Karpas-422 (cell line): ENCODE measurements at regions not wholly inside any gene's neighbourhood (a gene's known extent, or its start where the extent isn't known, plus 50 kb on each side); places are given as distances from the start of the nearest gene placed in this dataset.

Experiments used
- DNase-seq: peaks from one replicate; pipeline ENCODE4 v3.0.0-alpha.2; 2015
- H2AFZ ChIP-seq: fragments of 200-600 bp; sonication (generic); 2 replicates; pipeline ENCODE4 v1.6.1; 2014; ENCODE audit warnings: antibody characterized with exemption, low read length, mixed read lengths
- H3K27ac ChIP-seq: fragments of 200-600 bp; sonication (generic); 2 replicates; pipeline ENCODE4 v1.5.1; 2014; ENCODE audit warnings: mild to moderate bottlenecking, low read length, moderate library complexity
- H3K27me3 ChIP-seq: fragments of 200-600 bp; sonication (generic); 2 replicates; pipeline ENCODE4 v1.6.1; 2014; ENCODE audit warnings: low read length, mixed read lengths
- H3K36me3 ChIP-seq: fragments of 200-600 bp; sonication (generic); 2 replicates; pipeline ENCODE4 v1.6.1; 2014; ENCODE audit warnings: low read length, mixed read lengths; ENCODE audit not compliant: insufficient read depth
- H3K4me1 ChIP-seq: fragments of 200-600 bp; sonication (generic); 2 replicates; pipeline ENCODE4 v1.6.1; 2014; ENCODE audit warnings: mild to moderate bottlenecking, low read length, mixed read lengths
- H3K4me2 ChIP-seq: fragments of 200-600 bp; sonication (generic); 2 replicates; pipeline ENCODE4 v1.6.1; 2014; ENCODE audit warnings: low read length, low read depth, mild to moderate bottlenecking; ENCODE audit not compliant: poor library complexity, severe bottlenecking
- H3K4me3 ChIP-seq: fragments of 200-600 bp; sonication (generic); 2 replicates; pipeline ENCODE4 v1.5.1; 2014; ENCODE audit warnings: mild to moderate bottlenecking, antibody characterized with exemption, low read length, mixed read lengths
- H3K79me2 ChIP-seq: fragments of 200-600 bp; sonication (generic); 2 replicates; pipeline ENCODE4 v1.6.1; 2014; ENCODE audit warnings: mild to moderate bottlenecking, low read length, mixed read lengths
- H3K9ac ChIP-seq: fragments of 200-600 bp; sonication (generic); 2 replicates; pipeline ENCODE4 v1.6.0; 2014; ENCODE audit warnings: low read length
- H3K9me2 ChIP-seq: fragments of 200-600 bp; sonication (generic), shearing (Covaris generic); replicated peaks from 2 replicates; pipeline ENCODE4 v1.6.0; 2014; ENCODE audit warnings: mild to moderate bottlenecking, low read length, moderate library complexity; ENCODE audit not compliant: insufficient read depth
- H3K9me3 ChIP-seq: fragments of 300-700, 200-600 bp; sonication (generic); 2 replicates; pipeline ENCODE4 v1.6.1; 2014; ENCODE audit warnings: low read length, mixed read lengths
- H4K20me1 ChIP-seq: fragments of 200-600 bp; sonication (generic); 2 replicates; pipeline ENCODE4 v1.6.1; 2014; ENCODE audit warnings: mild to moderate bottlenecking, antibody characterized with exemption, low read length, low read depth; ENCODE audit not compliant: insufficient read depth

DNA sequence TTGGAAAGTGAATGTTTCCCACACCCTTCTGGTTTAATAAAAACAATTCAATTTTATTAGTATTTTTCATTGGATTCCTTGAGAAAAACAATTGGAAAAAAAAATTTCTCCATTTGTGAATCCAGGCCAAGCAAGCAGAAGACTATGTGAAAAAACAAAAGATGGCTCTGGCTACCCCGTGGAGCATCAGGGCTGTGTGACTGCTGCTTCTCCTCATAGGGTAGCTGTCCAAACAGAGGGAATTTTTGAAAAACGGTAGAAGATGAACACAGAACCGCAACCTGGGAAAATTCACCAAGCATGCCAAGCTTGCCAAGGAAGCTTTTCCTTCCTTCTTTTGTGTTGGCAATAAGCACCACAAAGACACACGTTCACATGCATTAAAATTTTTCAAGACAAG is 71.3 kb upstream of the ACVR2A start:
- Histone ChIP-seq H3K4me2 (no peak overlapping the region), H3K4me1 (no peaks in the 10 kb centered on the region), H3K4me3 (no peak overlapping the region), H3K9me3 (no peaks in the 10 kb centered on the region), H3K9ac (no peak overlapping the region), H4K20me1 (no peaks in the 10 kb centered on the region), H2AFZ (no peak overlapping the region), H3K79me2 (no peaks in the 10 kb centered on the region), H3K27me3 (no peaks in the 10 kb centered on the region), H3K9me2 (no peaks in the 10 kb centered on the region), H3K36me3 (no peaks in the 10 kb centered on the region), H3K27ac (no peak overlapping the region)
- no peak for DNase-seq

DNA sequence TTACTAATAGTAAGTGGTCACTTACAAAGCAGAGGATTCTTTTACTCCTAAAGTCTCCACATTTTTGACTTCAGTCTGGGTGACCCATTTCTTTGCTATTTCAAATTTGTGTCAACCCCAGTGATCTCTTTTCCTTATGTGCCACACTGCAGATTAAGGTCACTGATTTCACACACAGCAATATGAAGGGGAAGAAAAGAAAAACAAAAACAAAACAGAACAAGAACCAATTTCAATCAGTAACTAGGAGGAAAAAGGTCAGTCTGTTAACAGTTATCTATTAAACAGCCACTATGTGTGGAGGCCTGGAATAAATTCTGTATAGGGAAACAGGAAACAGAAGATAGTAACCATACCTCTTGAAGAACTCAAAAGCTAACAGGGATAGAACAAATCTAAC is 72.0 kb upstream of the ACVR2A start:
- no peaks in the 10 kb centered on the region for H3K4me1 ChIP-seq
- no peak overlapping the region for H3K4me2 ChIP-seq
- H2AFZ ChIP-seq = no peak overlapping the region
- H3K36me3 ChIP-seq = no peaks in the 10 kb centered on the region
- no peaks in the 10 kb centered on the region for H3K79me2 ChIP-seq
- no peak overlapping the region for H3K4me3 ChIP-seq
- no peaks in the 10 kb centered on the region for H4K20me1 ChIP-seq
- H3K27me3 ChIP-seq = no peaks in the 10 kb centered on the region
- H3K9me3 ChIP-seq = no peaks in the 10 kb centered on the region
- DNase-seq = no peak
- no peak overlapping the region for H3K27ac ChIP-seq
- no peaks in the 10 kb centered on the region for H3K9me2 ChIP-seq
- H3K9ac ChIP-seq = no peak overlapping the region

DNA sequence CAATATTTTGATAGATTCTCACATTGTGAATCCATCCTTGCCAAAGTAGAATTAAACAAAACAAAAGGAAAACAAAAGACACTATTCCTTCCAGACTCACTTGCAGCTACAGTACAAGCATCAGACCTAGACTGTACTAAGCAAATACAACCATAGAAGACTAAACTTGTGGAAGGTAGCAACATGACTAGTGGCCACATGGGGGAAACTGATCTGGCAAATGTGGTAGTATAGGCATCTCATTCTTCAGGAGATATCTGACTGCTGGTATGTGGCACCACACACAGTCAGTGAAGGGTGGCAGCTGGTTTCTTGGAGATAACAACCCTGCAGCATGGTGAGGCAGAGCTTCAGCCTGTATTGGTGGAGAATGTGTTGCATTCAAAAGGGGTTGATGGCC is 81.0 kb upstream of the ACVR2A start:
- no peaks in the 10 kb centered on the region for H3K27me3 ChIP-seq
- H3K27ac ChIP-seq = no peak overlapping the region
- no peaks in the 10 kb centered on the region for H3K9me3 ChIP-seq
- H3K9me2 ChIP-seq = no peaks in the 10 kb centered on the region
- H3K4me3 ChIP-seq = no peak overlapping the region
- H3K4me1 ChIP-seq = no peaks in the 10 kb centered on the region
- DNase-seq = no peak
- H3K4me2 ChIP-seq = no peak overlapping the region
- no peaks in the 10 kb centered on the region for H3K79me2 ChIP-seq
- no peak overlapping the region for H3K9ac ChIP-seq
- H3K36me3 ChIP-seq = no peaks in the 10 kb centered on the region
- no peak overlapping the region for H2AFZ ChIP-seq
- H4K20me1 ChIP-seq = no peaks in the 10 kb centered on the region

DNA sequence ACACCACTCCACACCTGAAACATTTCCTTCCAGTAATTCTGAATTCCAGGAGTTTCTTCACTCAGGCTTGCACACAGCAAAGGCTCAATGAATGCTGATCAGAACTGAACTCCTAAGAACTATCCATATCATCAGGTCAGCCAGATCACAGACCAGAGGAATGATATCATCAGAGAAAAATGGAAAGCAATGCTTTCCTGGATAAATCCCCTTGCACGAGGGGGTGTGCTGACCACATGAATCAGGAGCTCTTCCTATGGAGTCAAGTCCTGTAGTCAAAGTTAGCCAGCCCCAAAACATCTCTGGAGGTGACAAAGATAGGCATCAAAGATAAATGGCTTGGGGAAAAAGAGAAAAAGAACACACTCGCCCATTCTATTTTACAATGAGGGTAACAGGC is 83.8 kb upstream of the ACVR2A start:
- H3K27ac ChIP-seq = no peak overlapping the region
- DNase-seq = no peak
- no peaks in the 10 kb centered on the region for H3K36me3 ChIP-seq
- no peak overlapping the region for H3K4me2 ChIP-seq
- H3K27me3 ChIP-seq = no peaks in the 10 kb centered on the region
- no peak overlapping the region for H3K9ac ChIP-seq
- no peak overlapping the region for H3K4me3 ChIP-seq
- H3K9me3 ChIP-seq = no peaks in the 10 kb centered on the region
- H2AFZ ChIP-seq = no peak overlapping the region
- no peaks in the 10 kb centered on the region for H3K9me2 ChIP-seq
- no peaks in the 10 kb centered on the region for H3K79me2 ChIP-seq
- H3K4me1 ChIP-seq = no peaks in the 10 kb centered on the region
- no peaks in the 10 kb centered on the region for H4K20me1 ChIP-seq

DNA sequence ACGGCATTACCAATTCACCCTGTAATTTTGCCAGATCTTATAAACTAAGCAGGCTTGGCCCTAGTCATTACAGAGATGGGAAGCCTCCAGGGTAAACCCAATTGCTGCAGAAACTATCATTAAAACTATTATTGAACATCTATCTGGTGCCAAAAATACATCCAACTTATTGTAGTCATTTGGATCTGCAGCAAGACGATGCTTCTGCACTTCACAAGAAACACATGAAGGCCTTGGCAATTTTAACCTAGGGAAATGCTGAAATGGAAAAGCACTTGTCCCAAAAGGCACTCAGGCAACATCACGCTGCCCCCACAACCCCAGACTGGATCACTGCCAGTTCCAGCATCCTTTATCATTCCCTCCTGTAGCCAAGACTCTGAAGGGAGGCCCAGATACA is 85.3 kb upstream of the ACVR2A start:
- no peak for DNase-seq
- no peak overlapping the region for H3K4me3 ChIP-seq
- no peaks in the 10 kb centered on the region for H3K79me2 ChIP-seq
- H3K9ac ChIP-seq = no peak overlapping the region
- H2AFZ ChIP-seq = no peak overlapping the region
- H3K36me3 ChIP-seq = no peaks in the 10 kb centered on the region
- no peaks in the 10 kb centered on the region for H3K27me3 ChIP-seq
- no peak overlapping the region for H3K27ac ChIP-seq
- no peaks in the 10 kb centered on the region for H4K20me1 ChIP-seq
- no peaks in the 10 kb centered on the region for H3K9me3 ChIP-seq
- H3K9me2 ChIP-seq = no peaks in the 10 kb centered on the region
- H3K4me2 ChIP-seq = no peak overlapping the region
- no peaks in the 10 kb centered on the region for H3K4me1 ChIP-seq

DNA sequence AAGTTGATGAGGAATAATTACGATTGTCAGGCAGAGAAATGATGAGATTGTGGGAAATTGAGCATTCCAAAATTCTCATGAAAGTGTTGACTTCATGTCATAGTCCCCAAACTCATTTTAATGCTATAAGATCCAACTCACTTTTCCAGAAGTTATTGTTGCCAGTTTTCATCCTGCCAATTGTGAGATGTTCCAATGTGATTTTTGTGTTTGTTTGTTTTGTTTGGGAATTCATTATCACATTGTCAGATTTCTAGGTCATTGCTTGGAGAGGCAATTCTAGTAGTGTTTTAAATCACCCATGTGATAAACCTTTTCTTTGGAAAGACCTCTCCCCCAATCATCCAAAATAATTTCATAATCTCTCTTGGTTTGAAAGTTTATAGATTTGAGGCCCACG is 86.0 kb upstream of the ACVR2A start:
- Histone ChIP-seq H3K79me2 (no peaks in the 10 kb centered on the region), H3K9me2 (no peaks in the 10 kb centered on the region), H3K9ac (no peak overlapping the region), H3K4me3 (no peak overlapping the region), H3K9me3 (no peaks in the 10 kb centered on the region), H4K20me1 (no peaks in the 10 kb centered on the region), H2AFZ (no peak overlapping the region), H3K27ac (no peak overlapping the region), H3K27me3 (no peaks in the 10 kb centered on the region), H3K36me3 (no peaks in the 10 kb centered on the region), H3K4me2 (no peak overlapping the region), H3K4me1 (no peaks in the 10 kb centered on the region)
- no peak for DNase-seq

DNA sequence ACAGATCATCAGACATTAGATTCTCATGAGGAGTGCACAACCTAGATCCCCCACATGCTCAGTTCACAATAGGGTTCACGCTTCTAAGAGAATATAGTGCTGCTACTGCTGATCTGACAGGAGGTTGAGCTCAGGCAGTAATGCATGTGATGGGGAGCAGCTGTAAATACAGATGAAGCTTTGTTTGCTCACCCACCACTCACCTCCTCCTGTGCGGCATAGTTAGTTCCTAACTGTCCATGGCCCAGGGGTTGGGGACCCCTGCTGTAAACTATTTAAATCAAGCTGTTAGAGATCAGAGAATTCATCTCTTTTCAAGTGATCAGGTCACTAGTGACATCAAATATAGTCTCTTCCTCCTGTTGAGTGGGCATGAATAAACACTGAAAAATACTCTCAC is 88.8 kb upstream of the ACVR2A start:
- Histone ChIP-seq H4K20me1 (no peaks in the 10 kb centered on the region), H3K36me3 (no peaks in the 10 kb centered on the region), H3K79me2 (no peaks in the 10 kb centered on the region), H3K4me2 (no peak overlapping the region), H2AFZ (no peak overlapping the region), H3K27ac (no peak overlapping the region), H3K9me2 (no peaks in the 10 kb centered on the region), H3K27me3 (no peaks in the 10 kb centered on the region), H3K9ac (no peak overlapping the region), H3K9me3 (no peaks in the 10 kb centered on the region), H3K4me3 (no peak overlapping the region), H3K4me1 (no peaks in the 10 kb centered on the region)
- DNase-seq = no peak

DNA sequence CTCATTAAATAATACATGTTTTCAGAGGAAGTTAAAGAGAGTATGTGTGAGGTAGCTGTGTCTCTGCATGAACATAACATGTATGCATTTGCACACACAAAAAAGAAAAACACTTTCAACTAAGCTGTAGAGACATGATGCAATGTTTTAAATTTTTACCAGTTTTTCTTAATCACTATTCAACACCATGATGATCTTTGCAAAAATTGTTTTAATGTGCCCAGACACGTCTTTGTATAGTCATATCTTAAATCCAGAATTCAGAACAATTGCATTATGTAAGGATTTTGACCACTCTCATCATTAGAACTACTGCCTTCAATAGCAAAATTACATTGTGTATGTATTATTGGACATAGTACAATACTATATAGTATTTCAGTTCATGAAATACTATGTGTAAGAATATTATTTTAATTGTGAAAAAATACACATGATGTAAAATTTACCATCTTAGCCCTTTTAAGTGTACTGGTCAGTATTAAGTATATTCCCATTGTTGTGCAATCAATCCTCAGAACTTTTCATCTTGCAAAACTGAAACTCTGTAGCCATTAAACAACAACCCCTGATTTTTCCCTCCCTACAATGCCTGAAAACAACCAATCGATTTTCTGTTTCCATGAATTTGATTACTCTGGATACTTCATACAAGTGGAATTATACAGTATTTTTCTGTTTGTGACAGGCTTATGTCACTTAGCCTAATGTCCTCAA is 104.5 kb upstream of the ACVR2A start:
- Histone ChIP-seq H3K9ac (no peak overlapping the region), H3K79me2 (no peaks in the 10 kb centered on the region), H3K4me3 (no peak overlapping the region), H3K4me1 (no peaks in the 10 kb centered on the region), H3K27ac (no peak overlapping the region), H4K20me1 (no peaks in the 10 kb centered on the region), H3K36me3 (no peaks in the 10 kb centered on the region), H3K9me3 (no peaks in the 10 kb centered on the region), H3K27me3 (no peaks in the 10 kb centered on the region), H3K4me2 (no peak overlapping the region), H2AFZ (no peak overlapping the region), H3K9me2 (no peaks in the 10 kb centered on the region)
- no peak for DNase-seq

DNA sequence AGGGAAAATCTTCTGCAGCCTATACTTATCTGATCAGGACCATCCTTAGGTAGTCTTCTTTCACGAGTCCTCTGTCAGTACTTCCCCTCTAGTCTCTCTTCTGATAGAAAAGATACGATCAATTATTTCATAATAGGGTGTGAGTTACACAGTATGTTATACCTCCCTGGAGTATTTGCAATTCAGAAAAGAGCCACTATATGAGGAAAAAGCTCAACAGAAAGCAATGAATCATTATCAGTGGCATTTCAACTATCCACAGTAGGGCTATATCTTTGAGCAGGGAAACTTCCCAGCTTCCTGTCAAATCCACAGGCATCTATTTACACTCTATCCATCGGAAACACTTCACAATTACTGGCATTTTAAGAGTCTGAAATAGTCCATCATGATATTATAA is 105.3 kb upstream of the ACVR2A start:
- no peak overlapping the region for H2AFZ ChIP-seq
- DNase-seq = no peak
- no peaks in the 10 kb centered on the region for H3K79me2 ChIP-seq
- no peaks in the 10 kb centered on the region for H3K4me1 ChIP-seq
- no peak overlapping the region for H3K4me3 ChIP-seq
- H3K27ac ChIP-seq = no peak overlapping the region
- H3K9me2 ChIP-seq = no peaks in the 10 kb centered on the region
- no peaks in the 10 kb centered on the region for H3K36me3 ChIP-seq
- H3K27me3 ChIP-seq = no peaks in the 10 kb centered on the region
- no peak overlapping the region for H3K9ac ChIP-seq
- H3K4me2 ChIP-seq = no peak overlapping the region
- H3K9me3 ChIP-seq = no peaks in the 10 kb centered on the region
- no peaks in the 10 kb centered on the region for H4K20me1 ChIP-seq
